Activated T-helper 17 cell treated with anti-CD3 and anti-CD28 coated beads, Interleukin-2, amount 50 U/mL, for 72 hours (primary cell): ENCODE measurements at regions not wholly inside any gene's neighbourhood (a gene's known extent, or its start where the extent isn't known, plus 50 kb on each side); places are given as distances from the start of the nearest gene placed in this dataset.

Source experiments
- ATAC-seq: fragments of 150-1000 bp; cut with Tn5 transposase; replicated peaks from 2 replicates; pipeline ENCODE4 v1.10.0; 2021; ENCODE audit warnings: mild to moderate bottlenecking, moderate library complexity
- H3K27ac Mint-ChIP-seq: one replicate; pipeline ENCODE4 v1.8.0; 2022; ENCODE audit warnings: mixed read lengths
- H3K27me3 Mint-ChIP-seq: one replicate; pipeline ENCODE4 v1.8.0; 2022; ENCODE audit warnings: mixed read lengths
- H3K36me3 Mint-ChIP-seq: one replicate; pipeline ENCODE4 v1.8.0; 2022; ENCODE audit warnings: low read depth, mild to moderate bottlenecking, mixed read lengths
- H3K4me1 Mint-ChIP-seq: one replicate; pipeline ENCODE4 v1.8.0; 2022; ENCODE audit warnings: mixed read lengths
- H3K4me3 Mint-ChIP-seq: one replicate; pipeline ENCODE4 v1.8.0; 2022; ENCODE audit warnings: mild to moderate bottlenecking, mixed read lengths
- H3K9me3 Mint-ChIP-seq: one replicate; pipeline ENCODE4 v1.8.0; 2022; ENCODE audit warnings: mixed read lengths

DNA sequence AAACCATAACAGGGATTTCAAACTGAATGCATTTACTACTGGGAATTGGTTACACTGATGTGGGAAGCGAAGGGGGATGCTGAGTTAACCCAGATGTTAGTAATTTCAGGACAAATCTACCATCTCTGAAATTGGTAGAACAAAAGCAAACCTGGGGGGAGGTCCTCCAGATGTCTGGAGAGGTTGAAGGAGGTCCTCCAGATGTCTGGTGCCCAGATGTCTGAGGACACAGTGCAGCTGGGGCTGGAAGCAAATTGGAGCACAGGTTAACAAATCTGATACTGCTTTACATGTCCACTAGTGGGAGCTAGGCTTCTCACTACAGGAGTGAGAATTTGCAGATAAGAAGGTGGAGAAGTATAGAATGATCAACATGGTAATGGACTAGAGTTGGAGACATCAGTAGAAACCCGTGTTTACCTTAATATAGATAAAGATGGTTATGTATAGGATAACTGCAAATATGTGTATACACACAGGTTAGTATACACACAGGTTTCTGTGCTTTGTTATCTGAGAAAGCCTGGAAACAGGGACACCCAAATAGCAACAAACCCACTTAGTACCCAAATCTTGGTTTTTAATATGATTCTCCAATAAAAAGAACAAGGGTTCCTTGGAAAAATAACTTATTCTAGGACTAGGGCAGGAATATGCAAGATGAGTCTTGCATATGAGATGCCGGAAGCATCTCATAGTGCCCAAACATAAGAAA is 162.5 kb downstream of the C12orf50 start:
- Mint-ChIP-seq H3K27ac (no peak overlapping the region), H3K36me3 (no peaks in the 10 kb centered on the region), H3K27me3 (no peaks in the 10 kb centered on the region), H3K9me3 (no peaks in the 10 kb centered on the region), H3K4me3 (no peak overlapping the region), H3K4me1 (no peaks in the 10 kb centered on the region)
- ATAC-seq, result no peak

GRCh38 chr12:87861791-87862190 is 167.4 kb downstream of the C12orf50 start:
- H3K27ac Mint-ChIP-seq, result no peak overlapping the region

DNA sequence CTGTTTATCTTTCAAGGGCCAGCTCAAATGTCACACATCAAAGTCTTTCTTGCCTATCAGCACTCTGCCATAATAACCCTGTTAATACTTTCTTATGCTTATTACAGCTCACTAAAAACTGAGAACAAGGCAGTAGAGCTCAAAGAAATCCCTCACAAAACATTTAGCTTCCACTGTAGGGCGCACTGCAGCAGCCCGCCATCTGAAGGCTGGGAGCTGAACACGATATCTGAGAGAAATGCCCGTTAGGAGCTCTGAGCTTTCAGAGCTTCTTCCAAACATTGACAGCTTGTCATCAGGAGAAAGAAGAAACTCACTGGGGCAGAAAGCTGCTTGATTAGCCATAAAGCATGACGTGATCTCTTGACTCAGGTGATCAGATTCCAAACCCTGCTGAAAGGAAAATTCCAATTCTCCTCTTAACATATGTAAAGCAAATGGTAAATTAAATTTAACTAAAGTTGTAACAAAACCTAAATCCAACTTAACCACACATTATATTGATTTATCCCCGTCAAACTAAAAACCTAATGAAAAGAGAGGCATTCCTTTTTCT is 175.7 kb downstream of the C12orf50 start:
- H3K9me3 Mint-ChIP-seq, result no peaks in the 10 kb centered on the region
- no peak for ATAC-seq
- H3K27me3 Mint-ChIP-seq, result no peaks in the 10 kb centered on the region
- H3K36me3 Mint-ChIP-seq, result no peaks in the 10 kb centered on the region
- no peak overlapping the region for H3K4me3 Mint-ChIP-seq
- H3K27ac Mint-ChIP-seq, result no peak overlapping the region
- no peaks in the 10 kb centered on the region for H3K4me1 Mint-ChIP-seq

More at GRCh38 chr12:87861791-87862190, 167.4 kb downstream of the C12orf50 start:
- ATAC-seq, result no peak
- H3K27me3 Mint-ChIP-seq, result no peaks in the 10 kb centered on the region
- H3K4me3 Mint-ChIP-seq, result no peak overlapping the region
- H3K4me1 Mint-ChIP-seq, result no peaks in the 10 kb centered on the region
- H3K36me3 Mint-ChIP-seq, result no peaks in the 10 kb centered on the region
- H3K9me3 Mint-ChIP-seq, result no peaks in the 10 kb centered on the region

GRCh38 chr12:87849074-87849473 is 180.1 kb downstream of the C12orf50 start:
- H3K4me1 Mint-ChIP-seq, result no peaks in the 10 kb centered on the region
- peaks cover 4% of the 10 kb centered on the region for H3K27me3 Mint-ChIP-seq
- H3K27ac Mint-ChIP-seq, result no peak overlapping the region
- no peaks in the 10 kb centered on the region for H3K36me3 Mint-ChIP-seq
- H3K4me3 Mint-ChIP-seq, result no peak overlapping the region
- ATAC-seq, result no peak
- no peaks in the 10 kb centered on the region for H3K9me3 Mint-ChIP-seq

- no peak for ATAC-seq
Observed at GRCh38 chr12:87848248-87848868, 180.8 kb downstream of the C12orf50 start.

GRCh38 chr12:87847147-87847546 is 182.1 kb downstream of the C12orf50 start:
- no peaks in the 10 kb centered on the region for H3K4me1 Mint-ChIP-seq
- no peak overlapping the region for H3K4me3 Mint-ChIP-seq
- no peaks in the 10 kb centered on the region for H3K9me3 Mint-ChIP-seq
- H3K27me3 Mint-ChIP-seq, result peaks cover 4% of the 10 kb centered on the region
- H3K27ac Mint-ChIP-seq, result no peak overlapping the region
- no peaks in the 10 kb centered on the region for H3K36me3 Mint-ChIP-seq
- no peak for ATAC-seq

More at GRCh38 chr12:87848248-87848868, 180.8 kb downstream of the C12orf50 start:
- no peaks in the 10 kb centered on the region for H3K9me3 Mint-ChIP-seq
- no peak overlapping the region for H3K4me3 Mint-ChIP-seq
- H3K27ac Mint-ChIP-seq, result no peak overlapping the region
- H3K36me3 Mint-ChIP-seq, result no peaks in the 10 kb centered on the region
- H3K4me1 Mint-ChIP-seq, result no peaks in the 10 kb centered on the region
- peaks cover 4% of the 10 kb centered on the region for H3K27me3 Mint-ChIP-seq

- Mint-ChIP-seq H3K36me3 (no peaks in the 10 kb centered on the region), H3K4me1 (no peaks in the 10 kb centered on the region), H3K4me3 (no peak overlapping the region), H3K27ac (no peak overlapping the region), H3K9me3 (no peaks in the 10 kb centered on the region), H3K27me3 (peaks cover 4% of the 10 kb centered on the region)
- ATAC-seq, result no peak
Observed at GRCh38 chr12:87846045-87846444, 183.2 kb downstream of the C12orf50 start.

DNA sequence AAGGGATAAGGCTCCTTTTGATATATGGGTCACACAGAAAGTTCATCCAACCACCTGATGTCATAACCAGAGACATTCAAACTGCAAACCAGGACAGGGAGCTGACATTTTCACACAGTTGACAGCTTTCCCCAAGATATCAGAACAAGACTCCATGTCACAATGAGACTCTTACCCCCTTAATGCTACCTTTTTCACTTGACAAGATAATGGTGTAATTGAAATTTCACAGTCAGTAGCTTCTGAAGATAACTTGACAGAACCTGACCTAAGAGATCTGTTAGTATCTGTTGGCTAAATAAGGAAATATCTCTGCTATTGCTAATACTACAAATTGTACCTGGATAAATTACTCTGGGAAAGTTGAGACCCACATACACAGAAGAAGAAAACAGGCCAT is 187.3 kb downstream of the C12orf50 start:
- H3K36me3 Mint-ChIP-seq, result no peaks in the 10 kb centered on the region
- H3K27ac Mint-ChIP-seq, result no peak overlapping the region
- no peaks in the 10 kb centered on the region for H3K27me3 Mint-ChIP-seq
- H3K4me3 Mint-ChIP-seq, result no peak overlapping the region
- no peaks in the 10 kb centered on the region for H3K4me1 Mint-ChIP-seq
- H3K9me3 Mint-ChIP-seq, result no peaks in the 10 kb centered on the region
- ATAC-seq, result no peak

- Mint-ChIP-seq H3K27ac (no peak overlapping the region), H3K4me1 (no peaks in the 10 kb centered on the region), H3K27me3 (no peaks in the 10 kb centered on the region), H3K4me3 (no peak overlapping the region), H3K9me3 (no peaks in the 10 kb centered on the region), H3K36me3 (no peaks in the 10 kb centered on the region)
- ATAC-seq, result no peak
Observed at GRCh38 chr12:87836190-87836589, 193.0 kb downstream of the C12orf50 start.

DNA sequence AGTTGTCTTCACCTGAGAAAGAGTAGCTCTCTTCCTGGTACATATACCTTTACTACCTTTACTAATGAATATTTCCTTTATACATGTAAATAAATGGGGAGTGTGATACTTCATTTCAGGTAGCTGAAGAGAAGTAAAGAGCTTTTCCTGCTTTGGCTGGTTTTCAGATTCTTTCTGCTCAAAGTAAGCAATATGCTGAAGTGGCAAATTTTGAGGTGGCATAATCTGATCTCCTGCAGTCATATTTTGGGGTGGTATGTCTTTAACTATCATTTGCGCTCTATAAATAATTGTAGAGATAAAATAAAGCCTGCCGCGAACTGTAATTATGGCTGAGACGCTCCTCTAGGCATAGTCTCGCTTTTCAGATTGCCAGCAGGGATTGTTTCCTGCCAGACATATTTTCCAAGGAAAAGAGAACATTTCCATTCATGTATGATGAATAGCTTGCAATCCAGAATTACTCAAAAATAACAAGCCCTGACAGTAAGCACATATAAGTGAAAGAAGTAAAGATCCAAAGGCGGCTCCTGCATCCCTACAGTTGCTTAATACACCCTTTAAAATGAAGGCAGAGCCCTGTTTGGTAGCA is 200.7 kb downstream of the C12orf50 start:
- Mint-ChIP-seq H3K27me3 (no peaks in the 10 kb centered on the region), H3K4me3 (no peak overlapping the region), H3K36me3 (no peaks in the 10 kb centered on the region), H3K9me3 (no peaks in the 10 kb centered on the region), H3K4me1 (no peaks in the 10 kb centered on the region), H3K27ac (no peak overlapping the region)
- ATAC-seq, result no peak

GRCh38 chr12:87827638-87828264 is 201.4 kb downstream of the C12orf50 start:
- Mint-ChIP-seq H3K4me1 (no peaks in the 10 kb centered on the region), H3K27me3 (no peaks in the 10 kb centered on the region), H3K36me3 (no peaks in the 10 kb centered on the region), H3K4me3 (no peak overlapping the region), H3K9me3 (no peaks in the 10 kb centered on the region), H3K27ac (no peak overlapping the region)
- ATAC-seq, result no peak

GRCh38 chr12:87822923-87823322 is 206.3 kb downstream of the C12orf50 start:
- Mint-ChIP-seq H3K9me3 (no peaks in the 10 kb centered on the region), H3K36me3 (no peaks in the 10 kb centered on the region), H3K4me3 (no peak overlapping the region), H3K27ac (no peak overlapping the region), H3K27me3 (peaks cover 9% of the 10 kb centered on the region), H3K4me1 (no peaks in the 10 kb centered on the region)
- no peak for ATAC-seq

DNA sequence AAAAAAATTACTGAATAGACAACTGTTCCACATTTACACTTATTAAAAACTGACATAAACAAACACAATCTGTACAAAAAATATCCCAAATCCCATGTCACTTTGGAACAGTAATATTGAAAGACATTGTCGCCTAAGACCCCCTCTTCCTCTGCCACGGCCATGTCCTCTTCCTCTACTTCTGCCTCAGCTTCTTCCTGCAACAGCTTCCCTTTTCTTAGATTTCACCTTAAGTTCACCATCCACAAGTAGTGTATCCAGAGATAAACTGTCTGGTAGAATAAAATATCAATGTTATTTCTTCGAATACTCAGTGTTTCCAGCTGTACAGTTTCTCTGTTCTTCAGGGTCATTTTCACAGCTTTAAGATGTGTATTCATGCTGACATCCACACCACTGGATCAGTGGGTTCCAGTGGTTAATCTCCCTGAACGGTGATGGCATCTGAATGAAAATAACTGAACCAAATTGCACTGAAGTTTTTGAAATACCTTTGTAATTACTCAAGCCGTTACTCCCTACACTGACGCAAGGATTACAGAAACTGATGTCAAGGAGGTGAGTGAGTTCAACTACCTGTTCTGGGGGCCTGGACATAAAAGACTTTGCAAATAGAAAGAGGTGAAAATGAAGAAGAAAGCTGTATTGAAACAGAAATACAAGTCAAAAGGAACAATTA is 208.5 kb downstream of the C12orf50 start:
- Mint-ChIP-seq H3K36me3 (no peaks in the 10 kb centered on the region), H3K4me1 (no peaks in the 10 kb centered on the region), H3K9me3 (no peaks in the 10 kb centered on the region), H3K27ac (no peak overlapping the region), H3K4me3 (no peak overlapping the region), H3K27me3 (peaks cover 9% of the 10 kb centered on the region)
- ATAC-seq, result no peak

DNA sequence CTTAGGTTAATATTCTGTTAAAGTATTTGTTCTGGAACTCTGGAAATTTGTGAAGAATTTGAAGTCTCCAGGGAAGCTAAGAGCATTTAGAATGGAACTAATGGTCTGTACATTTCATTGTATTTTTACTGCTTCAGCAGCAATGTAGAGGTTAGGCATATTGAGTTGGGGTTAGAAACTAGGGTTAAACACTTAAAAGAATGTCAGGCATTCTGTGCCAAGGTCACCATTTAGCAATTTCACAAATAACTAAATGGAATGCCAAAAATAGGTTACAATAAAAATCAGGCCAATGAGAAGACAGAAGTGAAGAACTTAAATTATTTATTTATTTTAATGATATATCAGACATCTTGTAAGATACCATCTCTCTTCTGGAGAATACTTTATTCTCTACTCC is 210.8 kb downstream of the C12orf50 start:
- no peak overlapping the region for H3K27ac Mint-ChIP-seq

More for the DNA sequence above, 210.8 kb downstream of the C12orf50 start:
- peaks cover 9% of the 10 kb centered on the region for H3K27me3 Mint-ChIP-seq
- H3K36me3 Mint-ChIP-seq, result no peaks in the 10 kb centered on the region
- no peaks in the 10 kb centered on the region for H3K9me3 Mint-ChIP-seq
- no peak overlapping the region for H3K4me3 Mint-ChIP-seq
- H3K4me1 Mint-ChIP-seq, result no peaks in the 10 kb centered on the region
- no peak for ATAC-seq
